ENCODE measurements at regions not wholly inside any gene's neighbourhood (a gene's known extent, or its start where the extent isn't known, plus 50 kb on each side); places are given as distances from the start of the nearest gene placed in this dataset.

- TF ChIP-seq, protein P1, sequence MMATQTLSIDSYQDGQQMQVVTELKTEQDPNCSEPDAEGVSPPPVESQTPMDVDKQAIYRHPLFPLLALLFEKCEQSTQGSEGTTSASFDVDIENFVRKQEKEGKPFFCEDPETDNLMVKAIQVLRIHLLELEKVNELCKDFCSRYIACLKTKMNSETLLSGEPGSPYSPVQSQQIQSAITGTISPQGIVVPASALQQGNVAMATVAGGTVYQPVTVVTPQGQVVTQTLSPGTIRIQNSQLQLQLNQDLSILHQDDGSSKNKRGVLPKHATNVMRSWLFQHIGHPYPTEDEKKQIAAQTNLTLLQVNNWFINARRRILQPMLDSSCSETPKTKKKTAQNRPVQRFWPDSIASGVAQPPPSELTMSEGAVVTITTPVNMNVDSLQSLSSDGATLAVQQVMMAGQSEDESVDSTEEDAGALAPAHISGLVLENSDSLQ (IDR thresholded peaks at IDR 0.05): no peak
- no peak for TF ChIP-seq FOXM1 (IDR thresholded peaks at IDR 0.05; ENCODE audit: borderline replicate concordance)
- TF ChIP-seq FOXK2 (IDR thresholded peaks at IDR 0.05): no peak
- no peak for TF ChIP-seq SP1 (IDR thresholded peaks at IDR 0.05)
- TF ChIP-seq ARNT (IDR thresholded peaks at IDR 0.05): no peak
- no peak for TF ChIP-seq ELF4 (IDR thresholded peaks at IDR 0.05)
- no peak for TF ChIP-seq SUZ12 (IDR thresholded peaks at IDR 0.05)
- no peak for TF ChIP-seq HDGF (IDR thresholded peaks at IDR 0.05; ENCODE audit: borderline replicate concordance)
- TF ChIP-seq FOXA1 (IDR thresholded peaks at IDR 0.05): no peak
- TF ChIP-seq NFRKB (IDR thresholded peaks at IDR 0.05): no peak
- no peak for TF ChIP-seq BHLHE40 (IDR thresholded peaks at IDR 0.05; ENCODE audit: borderline replicate concordance)
- no peak for TF ChIP-seq CTBP1 (IDR thresholded peaks at IDR 0.05; ENCODE audit: borderline replicate concordance)
Observed at GRCh38 chr11:56852131-56852530, 103.6 kb upstream of the OR9G4 start.
